ENCODE measurements at regions not wholly inside any gene's neighbourhood (a gene's known extent, or its start where the extent isn't known, plus 50 kb on each side); places are given as distances from the start of the nearest gene placed in this dataset.

DNA sequence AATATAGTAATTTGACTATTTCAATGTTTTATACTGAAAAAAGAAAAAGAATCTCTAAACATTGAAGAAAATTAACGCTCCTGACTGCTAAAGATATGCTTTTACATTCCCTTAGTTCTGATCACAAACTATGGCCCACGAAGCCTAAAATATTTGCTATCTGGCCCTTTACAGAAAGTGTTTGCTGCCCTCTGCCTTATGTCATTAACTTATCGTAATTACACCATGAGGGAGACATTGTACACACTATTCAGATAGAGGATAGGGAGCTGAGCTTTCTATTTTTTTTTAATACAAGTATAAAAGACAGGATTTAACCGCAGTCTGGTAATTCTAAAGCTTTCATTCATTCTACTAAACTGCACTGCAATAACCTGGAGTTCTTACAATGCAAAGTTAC is 393.1 kb upstream of the DCC start:
- TF ChIP-seq, protein P1, sequence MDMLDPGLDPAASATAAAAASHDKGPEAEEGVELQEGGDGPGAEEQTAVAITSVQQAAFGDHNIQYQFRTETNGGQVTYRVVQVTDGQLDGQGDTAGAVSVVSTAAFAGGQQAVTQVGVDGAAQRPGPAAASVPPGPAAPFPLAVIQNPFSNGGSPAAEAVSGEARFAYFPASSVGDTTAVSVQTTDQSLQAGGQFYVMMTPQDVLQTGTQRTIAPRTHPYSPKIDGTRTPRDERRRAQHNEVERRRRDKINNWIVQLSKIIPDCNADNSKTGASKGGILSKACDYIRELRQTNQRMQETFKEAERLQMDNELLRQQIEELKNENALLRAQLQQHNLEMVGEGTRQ (IDR thresholded peaks at IDR 0.05; ENCODE audit: low read length): no peak
- TF ChIP-seq, protein P2, sequence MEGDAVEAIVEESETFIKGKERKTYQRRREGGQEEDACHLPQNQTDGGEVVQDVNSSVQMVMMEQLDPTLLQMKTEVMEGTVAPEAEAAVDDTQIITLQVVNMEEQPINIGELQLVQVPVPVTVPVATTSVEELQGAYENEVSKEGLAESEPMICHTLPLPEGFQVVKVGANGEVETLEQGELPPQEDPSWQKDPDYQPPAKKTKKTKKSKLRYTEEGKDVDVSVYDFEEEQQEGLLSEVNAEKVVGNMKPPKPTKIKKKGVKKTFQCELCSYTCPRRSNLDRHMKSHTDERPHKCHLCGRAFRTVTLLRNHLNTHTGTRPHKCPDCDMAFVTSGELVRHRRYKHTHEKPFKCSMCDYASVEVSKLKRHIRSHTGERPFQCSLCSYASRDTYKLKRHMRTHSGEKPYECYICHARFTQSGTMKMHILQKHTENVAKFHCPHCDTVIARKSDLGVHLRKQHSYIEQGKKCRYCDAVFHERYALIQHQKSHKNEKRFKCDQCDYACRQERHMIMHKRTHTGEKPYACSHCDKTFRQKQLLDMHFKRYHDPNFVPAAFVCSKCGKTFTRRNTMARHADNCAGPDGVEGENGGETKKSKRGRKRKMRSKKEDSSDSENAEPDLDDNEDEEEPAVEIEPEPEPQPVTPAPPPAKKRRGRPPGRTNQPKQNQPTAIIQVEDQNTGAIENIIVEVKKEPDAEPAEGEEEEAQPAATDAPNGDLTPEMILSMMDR (IDR thresholded peaks at IDR 0.05; ENCODE audit: control extremely low read depth in 1 of 3, insufficient read depth in 1 of 3, low read depth in 1 of 3, low read length in 3 of 3): no peak
- TF ChIP-seq GABPA (IDR thresholded peaks at IDR 0.05; ENCODE audit: borderline replicate concordance, insufficient read depth, low read length): no peak
- no peak for TF ChIP-seq POLR2A (IDR thresholded peaks at IDR 0.05; ENCODE audit: control extremely low read depth in 1 of 2, low read depth in 2 of 2, low read length in 2 of 2)
- no peak for TF ChIP-seq SP1 (IDR thresholded peaks at IDR 0.05; ENCODE audit: low read depth, low read length)
- TF ChIP-seq TAF1 (IDR thresholded peaks at IDR 0.05; ENCODE audit: low read depth, low read length): no peak
- no peak for TF ChIP-seq TBP (IDR thresholded peaks at IDR 0.05; ENCODE audit: low read depth, low read length)
- no peak for TF ChIP-seq BRCA1 (IDR thresholded peaks at IDR 0.05; ENCODE audit: low read depth, low read length)
